COLO829 (cell line): ENCODE measurements at regions not wholly inside any gene's neighbourhood (a gene's known extent, or its start where the extent isn't known, plus 50 kb on each side); places are given as distances from the start of the nearest gene placed in this dataset.
A peak's percentile ranks its signal among the peaks of the same experiment; 100 is the strongest.

Experiments
- DNase-seq: peaks from one replicate; pipeline ENCODE4 v3.0.0; 2012; ENCODE audit warnings: low spot score

- no peak for DNase-seq
Measured at GRCh38 chr6:99219788-99220187, 129.7 kb downstream of the FAXC start.

GRCh38 chr6:99216959-99217358, 132.5 kb downstream of the FAXC start:
- no peak for DNase-seq

DNA sequence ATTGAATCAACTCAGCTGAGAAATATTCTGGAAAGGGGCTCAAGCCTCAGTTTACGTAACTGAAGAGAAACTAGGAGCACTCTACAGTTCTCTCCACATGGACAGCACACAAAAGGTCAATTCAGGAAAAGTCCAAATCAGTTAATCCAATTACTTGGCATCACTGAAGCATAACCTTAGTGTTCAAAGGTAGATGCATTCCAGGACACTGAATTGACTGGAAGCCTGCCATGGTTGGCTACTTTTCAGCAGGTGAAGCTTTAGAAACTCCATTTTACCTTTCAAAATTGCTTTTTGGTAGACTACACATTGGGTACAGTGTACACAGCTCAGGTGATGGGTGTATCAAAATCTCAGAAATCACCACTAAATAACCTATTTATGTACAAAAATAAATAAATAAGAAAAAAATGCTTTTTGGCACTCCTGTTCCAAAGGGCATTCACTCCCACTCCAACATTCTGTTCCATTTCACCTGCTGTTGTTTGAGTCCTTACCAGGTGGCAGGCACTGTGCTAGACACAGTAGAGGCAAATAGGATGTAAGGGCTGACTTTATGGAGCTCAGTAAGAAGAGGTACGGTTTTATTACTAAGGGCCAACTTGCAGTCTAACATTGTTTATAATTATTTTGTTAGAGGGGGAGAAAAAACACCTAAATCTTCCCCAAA, 153.4 kb downstream of the FAXC start:
- DNase-seq: no peak

GRCh38 chr6:99192561-99192960, 156.9 kb downstream of the FAXC start:
- DNase-seq: no peak

DNA sequence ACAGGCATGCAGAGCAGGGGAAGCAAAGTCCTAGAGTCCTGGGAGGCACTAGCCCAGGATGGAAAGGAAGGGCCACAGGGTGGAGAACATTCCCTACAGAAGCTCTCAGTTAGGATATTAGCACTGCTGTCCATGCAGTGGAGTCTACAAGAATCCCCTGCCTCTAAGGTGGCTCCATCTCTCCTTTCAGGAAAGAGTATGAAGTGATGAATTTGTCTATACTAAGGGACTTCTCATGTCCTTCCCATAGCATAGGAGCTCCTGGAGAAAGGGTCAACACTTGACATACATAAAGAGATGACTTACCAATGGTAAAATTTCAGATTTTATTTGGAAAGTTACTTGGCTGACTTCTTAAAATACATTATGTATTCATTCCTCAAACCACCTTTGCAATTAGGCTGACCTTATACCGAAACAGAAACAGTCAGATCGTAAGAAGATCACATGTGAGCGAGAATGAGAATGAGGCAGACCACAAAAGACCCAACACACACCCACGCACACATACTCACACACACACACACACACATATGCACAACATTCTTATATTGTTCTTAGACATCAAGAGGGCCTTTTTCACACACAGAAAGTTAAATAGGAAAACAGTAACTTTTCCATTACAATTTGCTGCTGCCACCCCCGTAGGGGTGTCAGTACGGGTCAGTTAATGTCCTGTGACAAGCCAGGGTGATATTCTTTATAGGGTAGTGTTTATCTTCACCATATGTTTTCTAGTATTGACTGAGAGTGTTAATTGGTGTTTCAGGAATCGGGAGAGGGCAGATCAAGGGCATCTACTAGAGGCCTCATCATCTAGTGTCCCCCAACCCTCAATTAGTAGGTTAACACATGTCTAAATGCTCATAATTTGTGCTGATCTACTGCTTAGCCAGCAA, 159.4 kb downstream of the FAXC start:
- no peak for DNase-seq

DNA sequence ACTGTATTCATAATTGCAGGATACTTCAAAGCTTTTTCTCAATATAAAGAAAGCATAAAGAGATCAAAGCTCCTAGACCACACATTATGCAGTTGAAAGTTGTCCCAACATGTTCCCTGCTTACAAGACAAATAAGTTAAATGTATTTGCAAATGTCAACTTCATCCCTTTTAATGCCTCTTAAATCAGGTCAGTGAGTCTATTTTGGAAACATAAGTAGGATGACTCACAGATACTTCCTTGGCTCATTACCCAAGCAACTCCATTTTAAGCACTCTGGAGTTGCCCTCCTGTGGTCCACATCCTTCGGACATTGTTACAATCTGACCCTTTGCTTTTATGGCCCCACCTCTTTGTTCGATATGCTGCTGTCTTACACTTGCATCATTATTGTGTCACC, 162.0 kb downstream of the FAXC start:
- DNase-seq: no peak

DNA sequence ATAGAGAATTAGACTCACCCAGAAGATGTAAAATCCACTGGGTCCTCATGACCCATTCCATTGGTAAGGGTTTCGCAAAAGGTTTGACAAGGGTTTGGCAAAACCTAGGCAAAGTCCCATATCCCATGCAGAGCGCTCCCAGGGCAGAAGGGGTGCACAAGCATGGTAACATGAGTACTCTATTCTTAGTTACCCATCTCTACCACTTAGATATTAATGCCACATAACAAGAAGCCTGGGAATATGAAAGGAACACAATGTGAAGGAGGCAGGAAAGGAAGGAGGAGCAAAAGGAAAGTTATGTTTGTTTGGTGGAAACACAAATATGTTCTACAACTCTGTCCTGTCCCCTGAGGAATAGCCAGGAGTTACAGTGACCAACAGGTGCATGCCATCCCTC, 163.1 kb downstream of the FAXC start:
- no peak for DNase-seq

GRCh38 chr6:99185525-99185924, 163.9 kb downstream of the FAXC start:
- DNase-seq: no peak

DNA sequence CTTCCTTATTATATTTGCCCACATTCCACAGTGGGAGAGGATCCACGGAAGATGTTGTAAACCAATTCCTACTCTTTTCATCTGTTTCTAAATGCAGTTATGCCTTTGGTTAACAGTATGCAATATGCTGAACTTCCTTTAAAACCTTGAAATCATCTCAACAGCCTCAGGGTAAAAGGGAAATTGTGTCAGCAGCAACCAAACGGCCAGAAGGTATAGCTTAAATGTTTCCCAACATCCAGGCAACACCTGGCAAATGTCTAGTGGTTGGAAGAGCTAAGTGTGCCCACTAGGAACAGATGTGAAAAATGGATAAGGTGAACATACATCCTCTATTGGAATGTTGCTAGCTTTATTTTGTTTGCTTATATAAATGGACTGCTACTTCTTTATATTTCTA, 164.8 kb downstream of the FAXC start:
- no peak for DNase-seq

GRCh38 chr6:99183066-99183465, 166.4 kb downstream of the FAXC start:
- no peak for DNase-seq

GRCh38 chr6:99181174-99181573, 168.3 kb downstream of the FAXC start:
- no peak for DNase-seq

DNA sequence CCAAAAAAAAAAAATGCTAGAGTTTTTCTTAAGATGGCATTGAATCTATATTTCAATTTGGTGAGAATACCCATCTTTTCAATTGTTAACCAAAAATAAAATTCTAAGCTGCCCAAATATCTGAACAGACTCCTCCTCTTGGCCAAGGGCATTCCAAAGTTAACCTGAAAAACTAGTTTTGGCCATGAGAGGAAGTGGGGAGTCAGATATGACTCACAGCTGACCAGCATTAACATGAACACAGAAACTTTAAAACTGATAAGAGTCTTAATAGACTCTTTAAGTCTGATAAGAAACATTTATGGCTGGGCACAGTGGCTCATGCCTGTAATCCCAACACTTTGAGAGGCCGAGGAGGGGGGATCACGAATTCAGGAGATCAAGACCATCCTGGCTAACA, 171.3 kb downstream of the FAXC start:
- DNase-seq: no peak

DNA sequence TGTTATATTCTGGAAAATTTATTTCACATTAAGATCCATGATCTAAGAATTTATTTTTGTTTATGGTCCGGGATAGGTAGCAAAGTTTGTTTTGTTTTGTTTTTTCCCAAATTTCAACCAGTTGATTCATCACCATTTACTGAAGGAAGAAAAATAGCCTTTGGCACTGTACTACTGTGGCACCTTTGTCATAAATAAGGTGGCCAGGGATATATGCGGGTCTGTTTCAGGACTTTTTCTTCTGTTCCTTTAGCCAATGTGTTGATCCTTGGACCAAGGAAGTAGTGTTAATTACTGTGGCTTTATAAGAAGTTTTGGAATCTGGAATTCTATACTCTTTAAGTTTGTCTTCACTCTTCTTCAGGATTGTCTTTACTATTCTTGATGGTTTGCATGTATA, 171.7 kb downstream of the FAXC start:
- no peak for DNase-seq

GRCh38 chr6:99165838-99166237, 183.6 kb downstream of the FAXC start:
- no peak for DNase-seq

DNA sequence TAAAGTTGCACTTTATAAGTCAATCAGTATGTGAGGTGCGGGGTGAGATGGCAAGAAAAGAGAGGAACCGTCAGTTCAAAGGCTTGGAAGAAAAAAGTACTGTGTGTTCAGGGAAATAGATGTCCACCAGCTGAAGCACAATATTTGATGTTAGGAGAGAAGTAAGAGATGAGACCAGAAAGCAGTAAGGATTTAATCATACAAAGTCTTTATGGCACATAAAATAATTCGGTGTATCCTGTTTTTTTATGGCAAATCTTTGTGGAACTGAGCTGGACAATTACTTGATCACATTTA, 197.2 kb downstream of the FAXC start:
- DNase-seq: no peak

GRCh38 chr6:99151634-99152346, 197.7 kb downstream of the FAXC start:
- DNase-seq: peak; percentile 25

DNA sequence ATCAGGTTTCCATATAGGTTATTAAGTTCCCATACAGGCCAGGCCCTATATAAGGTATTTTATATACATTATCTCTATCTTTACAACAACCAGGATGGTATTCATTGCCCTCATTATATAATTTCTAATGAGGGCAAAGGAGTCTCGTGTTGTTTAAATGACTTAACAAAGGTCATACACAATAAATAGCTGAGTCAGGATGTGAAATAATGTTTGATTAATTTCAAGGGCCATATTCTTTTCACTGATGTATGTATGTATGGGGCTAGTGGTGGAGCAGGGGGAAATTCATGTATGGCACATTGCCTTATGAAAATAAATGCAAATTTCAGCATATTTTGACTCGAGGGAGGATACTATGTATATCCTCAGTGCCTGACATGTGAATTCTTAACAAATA, 200.7 kb downstream of the FAXC start:
- no peak for DNase-seq

- DNase-seq: no peak
Measured at GRCh38 chr6:99148111-99148510, 200.4 kb upstream of the FBXL4 start.

- DNase-seq: no peak
Measured at GRCh38 chr6:99147206-99147605, 199.5 kb upstream of the FBXL4 start.

DNA sequence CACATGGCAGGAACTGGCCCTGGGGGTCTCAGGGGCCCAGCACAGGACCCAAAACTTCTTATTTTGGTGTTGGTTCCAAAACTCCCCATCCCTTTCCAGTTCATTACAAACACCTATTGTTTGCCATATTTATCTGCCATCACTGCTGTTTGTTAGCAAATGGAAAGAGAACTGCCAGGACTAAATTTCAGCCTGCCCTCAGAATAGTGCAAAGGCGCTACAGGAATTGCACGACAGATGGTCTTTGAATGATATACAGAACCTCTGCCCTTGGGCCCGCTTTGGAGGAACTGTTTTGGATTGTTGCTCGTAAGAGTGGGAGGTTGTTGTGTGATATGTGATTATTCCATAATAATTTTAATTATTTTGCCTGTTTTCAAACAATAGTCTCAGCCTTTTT, 199.0 kb upstream of the FBXL4 start:
- no peak for DNase-seq

DNA sequence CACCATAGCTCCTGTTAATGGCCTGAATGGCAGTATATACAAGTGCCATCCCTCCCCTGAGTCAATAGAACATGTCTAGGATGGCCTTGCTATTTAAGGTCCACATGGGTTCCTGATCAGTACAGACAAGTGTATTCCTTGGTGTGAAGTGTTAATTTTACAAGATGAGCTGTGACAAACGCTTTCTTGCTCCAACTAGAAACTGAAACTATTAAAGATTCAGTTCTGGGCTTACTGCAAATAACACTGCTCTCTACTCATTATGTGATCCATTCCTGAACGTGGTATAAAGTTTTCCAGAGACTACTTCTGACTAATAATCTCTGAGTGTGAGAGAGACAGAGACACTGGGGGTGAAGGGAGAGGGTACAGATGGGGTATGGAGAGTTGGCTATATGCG, 198.0 kb upstream of the FBXL4 start:
- DNase-seq: no peak

DNA sequence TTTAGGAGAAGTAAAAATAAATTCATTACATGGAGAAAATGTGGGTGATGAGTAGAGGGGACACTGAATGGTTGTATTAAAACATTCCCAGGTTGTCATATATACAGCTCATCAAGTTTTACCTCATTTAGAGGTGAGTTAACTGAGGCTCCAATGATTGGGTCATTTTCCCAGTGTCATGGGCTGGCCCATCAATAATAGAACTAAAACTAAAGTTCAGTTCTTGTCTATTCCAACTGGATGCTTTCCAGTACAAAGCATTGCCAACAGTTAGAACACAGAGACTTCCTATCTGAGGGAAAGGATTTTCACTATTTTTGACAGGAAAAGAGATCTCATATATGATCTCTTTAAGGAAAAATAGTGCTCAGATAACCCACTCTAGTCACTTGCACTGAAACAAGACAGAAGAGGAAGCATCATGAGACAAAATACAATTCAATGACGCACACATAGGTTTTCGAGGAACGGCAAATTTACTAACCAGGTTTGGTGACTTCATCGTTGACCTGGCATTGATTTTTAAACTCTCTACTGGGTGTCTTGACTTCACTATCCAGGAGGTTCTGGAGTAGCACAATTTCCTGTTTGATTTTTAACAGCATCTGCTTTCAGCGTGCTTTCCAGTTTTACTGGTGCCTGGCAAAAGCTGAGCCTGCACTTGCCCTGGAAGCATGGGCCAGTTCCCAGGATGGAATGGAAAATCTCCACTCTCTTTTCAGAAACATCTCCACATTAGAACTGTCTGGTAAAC, 195.5 kb upstream of the FBXL4 start:
- no peak for DNase-seq
